Upper lobe of left lung (tissue), 6 donors: ENCODE measurements at regions not wholly inside any gene's neighbourhood (a gene's known extent, or its start where the extent isn't known, plus 50 kb on each side); places are given as distances from the start of the nearest gene placed in this dataset.

Experiments used
- ATAC-seq, 2 donors: fragments of 200-7000 bp; cut with Tn5 transposase; one replicate each; pipeline ENCODE4 v1.9.1; 2022; ENCODE audit warnings: mild to moderate bottlenecking in 2 of 2, moderate library complexity in 2 of 2; ENCODE audit not compliant: low FRiP score in 2 of 2
- DNase-seq, 2 donors: peaks; one replicate each; pipeline ENCODE4 v3.0.0-alpha.2; 2019 to 2020
- H3K27ac ChIP-seq, 4 donors: fragments of 200-600 bp; sonication (generic); one replicate each; pipeline ENCODE4 v1.5.1; 2016 to 2019
- H3K27me3 ChIP-seq, 4 donors: fragments of 200-600 bp; sonication (generic); one replicate each; pipeline ENCODE4 v1.5.1; 2017 to 2019
- H3K36me3 ChIP-seq, 4 donors: fragments of 200-600 bp; sonication (generic); one replicate each; pipeline ENCODE4 v1.5.1; 2016 to 2019
- H3K4me1 ChIP-seq, 4 donors: fragments of 200-600 bp; sonication (generic); one replicate each; pipeline ENCODE4 v1.5.1; 2018 to 2019
- H3K4me3 ChIP-seq, 4 donors: fragments of 200-600 bp; sonication (generic); one replicate each; pipeline ENCODE4 v1.5.1; 2017 to 2019; ENCODE audit warnings: mild to moderate bottlenecking in 2 of 4, moderate library complexity in 1 of 4
- H3K9me3 ChIP-seq, 4 donors: fragments of 200-600 bp; sonication (generic); one replicate each; pipeline ENCODE4 v1.5.1; 2018 to 2019
- EP300 ChIP-seq, 4 donors: sonication (generic); formaldehyde crosslinking; IDR thresholded peaks; one replicate each; pipeline ENCODE4 v1.5.1; 2017; ENCODE audit warnings: antibody characterized with exemption in 4 of 4, control low read depth in 2 of 4
- POLR2A ChIP-seq, 4 donors: fragments of 450-650 bp; IDR thresholded peaks; one replicate each; pipeline ENCODE4 v1.5.1; 2016 to 2017; ENCODE audit warnings: antibody characterized with exemption in 4 of 4, mild to moderate bottlenecking in 2 of 4
- POLR2AphosphoS5 ChIP-seq, 2 donors: sonication (generic); formaldehyde crosslinking; IDR thresholded peaks; one replicate each; pipeline ENCODE4 v1.5.1; 2017; ENCODE audit warnings: antibody characterized with exemption in 2 of 2
- WGBS, 2 donors: methylation state at CpG; one replicate each; pipeline ENCODE4 v1.1.5; 2017 to 2018; 5-methylcytosine and 5-hydroxymethylcytosine counted together
- TF ChIP-seq, protein P1 (sequence below), 6 experiments: fragments of 450-650 bp in 4 of 6; fragments of 200-600 bp in 2 of 6; sonication (generic) in 2 of 6; IDR thresholded peaks; one replicate each; pipeline ENCODE4 v1.5.1; 2016 to 2019; ENCODE audit warnings: antibody characterized with exemption in 6 of 6
- donor health status: DM: no; HTN: no; CAD: no; lungs with moderate emphysema.
- donor health status: DM: no; HTN: yes; CAD: no; lungs with severe emphysema.

DNA sequence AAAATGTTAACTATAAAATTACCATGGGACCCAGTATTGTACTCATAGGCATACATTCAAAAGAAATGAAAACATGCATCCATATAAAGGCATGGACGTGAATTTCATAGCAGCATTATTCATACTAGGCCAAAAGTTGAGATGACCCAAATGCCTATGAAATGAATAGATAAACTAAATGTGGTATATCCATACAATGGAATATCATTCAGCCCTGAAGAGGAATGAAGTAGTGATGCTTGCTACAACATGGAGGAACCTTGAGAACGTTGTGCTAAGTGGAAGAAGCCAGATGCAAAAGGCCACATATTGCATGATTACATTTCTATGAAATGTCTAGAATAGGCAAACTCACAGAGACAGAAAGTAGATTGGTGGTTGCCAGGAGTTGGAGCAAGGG lies 127.1 kb upstream of the IPO9 start:
- Histone ChIP-seq H3K4me3 (no peak overlapping the region), H3K27ac (no peak overlapping the region), H3K36me3 (no peaks in the 10 kb centered on the region), H3K4me1 (peaks cover 6 to 15% (median 13%) of the 10 kb centered on the region in 4 donors), H3K9me3 (no peaks in the 10 kb centered on the region), H3K27me3 (no peaks in the 10 kb centered on the region)
- TF ChIP-seq, protein P1, sequence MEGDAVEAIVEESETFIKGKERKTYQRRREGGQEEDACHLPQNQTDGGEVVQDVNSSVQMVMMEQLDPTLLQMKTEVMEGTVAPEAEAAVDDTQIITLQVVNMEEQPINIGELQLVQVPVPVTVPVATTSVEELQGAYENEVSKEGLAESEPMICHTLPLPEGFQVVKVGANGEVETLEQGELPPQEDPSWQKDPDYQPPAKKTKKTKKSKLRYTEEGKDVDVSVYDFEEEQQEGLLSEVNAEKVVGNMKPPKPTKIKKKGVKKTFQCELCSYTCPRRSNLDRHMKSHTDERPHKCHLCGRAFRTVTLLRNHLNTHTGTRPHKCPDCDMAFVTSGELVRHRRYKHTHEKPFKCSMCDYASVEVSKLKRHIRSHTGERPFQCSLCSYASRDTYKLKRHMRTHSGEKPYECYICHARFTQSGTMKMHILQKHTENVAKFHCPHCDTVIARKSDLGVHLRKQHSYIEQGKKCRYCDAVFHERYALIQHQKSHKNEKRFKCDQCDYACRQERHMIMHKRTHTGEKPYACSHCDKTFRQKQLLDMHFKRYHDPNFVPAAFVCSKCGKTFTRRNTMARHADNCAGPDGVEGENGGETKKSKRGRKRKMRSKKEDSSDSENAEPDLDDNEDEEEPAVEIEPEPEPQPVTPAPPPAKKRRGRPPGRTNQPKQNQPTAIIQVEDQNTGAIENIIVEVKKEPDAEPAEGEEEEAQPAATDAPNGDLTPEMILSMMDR (IDR thresholded peaks at IDR 0.05): no peak
- TF ChIP-seq EP300 (IDR thresholded peaks at IDR 0.05) (no peak), POLR2AphosphoS5 (IDR thresholded peaks at IDR 0.05) (no peak), POLR2A (IDR thresholded peaks at IDR 0.05) (no peak)
- ATAC-seq (no peak), DNase-seq (no peak)
- 91 to 95% methylated on average over 2 of the region's 2 CpGs for WGBS, 2 donors

DNA sequence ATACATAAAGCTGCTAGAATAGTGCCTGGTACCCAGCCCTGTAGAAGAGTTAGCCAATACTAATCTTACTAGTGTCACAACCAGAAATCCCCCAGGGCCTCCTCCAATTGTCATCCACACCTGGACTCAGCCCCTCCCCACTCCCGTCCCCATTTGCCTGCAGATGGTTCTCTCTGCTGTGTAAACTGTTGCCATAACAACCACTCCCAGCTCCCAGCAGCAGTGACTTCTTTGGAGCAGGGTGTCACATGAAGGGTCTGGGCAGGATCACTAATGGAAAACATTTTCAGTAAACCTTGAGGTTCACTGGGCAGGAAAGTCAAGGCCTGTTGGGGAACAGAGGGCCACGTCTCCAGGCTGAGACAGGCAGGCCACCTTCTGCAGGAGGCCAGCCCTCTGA lies 126.0 kb upstream of the IPO9 start:
- ATAC-seq (peak in 1 of 2 donors; percentile 3), DNase-seq (no peak)
- Histone ChIP-seq H3K27ac (peak overlapping the region in 2 of 4 donors; percentile 55 to 61), H3K9me3 (no peaks in the 10 kb centered on the region), H3K4me3 (no peak overlapping the region), H3K27me3 (no peaks in the 10 kb centered on the region), H3K36me3 (no peaks in the 10 kb centered on the region), H3K4me1 (peaks cover 6 to 15% (median 13%) of the 10 kb centered on the region in 4 donors)
- 53 to 65% methylated on average over 2 of the region's 2 CpGs for WGBS, 2 donors
- TF ChIP-seq POLR2A (IDR thresholded peaks at IDR 0.05) (no peak), POLR2AphosphoS5 (IDR thresholded peaks at IDR 0.05) (no peak), EP300 (IDR thresholded peaks at IDR 0.05) (no peak)
- TF ChIP-seq, protein P1 (IDR thresholded peaks at IDR 0.05): no peak

DNA sequence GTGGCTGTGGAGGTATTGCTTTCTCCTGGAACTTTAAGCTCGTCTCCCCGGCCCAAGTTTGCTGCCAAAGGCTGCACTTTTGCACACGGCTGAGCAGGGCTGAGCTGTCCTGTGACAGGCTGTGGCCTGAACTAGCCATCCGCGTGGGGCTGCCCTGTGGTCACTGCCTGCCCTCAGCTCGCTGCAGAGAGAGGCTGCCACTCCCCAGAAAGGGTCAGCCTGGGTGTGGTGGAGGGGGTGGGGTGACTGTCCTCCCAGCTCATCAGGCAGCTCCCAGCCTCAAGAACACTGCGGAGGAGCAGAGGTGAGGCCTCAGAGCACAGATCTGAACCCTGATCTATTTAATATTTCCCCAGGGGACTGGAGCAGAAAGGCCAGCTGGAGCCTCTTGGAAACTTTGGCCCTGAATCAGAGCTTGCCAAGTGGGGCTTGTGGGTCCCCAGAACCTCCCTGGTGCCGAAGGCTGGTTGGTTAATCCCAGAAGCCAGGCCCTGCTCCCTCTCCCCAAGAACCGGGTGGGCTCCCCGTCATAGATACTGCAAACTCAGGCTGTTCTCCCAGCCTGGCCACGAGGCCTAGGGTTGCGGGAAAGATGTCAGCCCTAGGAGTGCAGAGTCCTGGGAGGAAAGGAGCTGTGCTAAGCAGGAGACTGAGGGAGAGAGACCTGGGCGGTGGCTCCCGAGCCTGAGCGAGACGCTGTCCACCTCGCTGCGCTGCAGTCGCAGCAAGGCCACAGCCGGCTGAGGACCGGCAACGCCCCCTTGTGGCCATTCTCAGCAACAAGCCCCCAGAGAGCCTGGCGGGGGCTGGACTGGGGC lies 125.1 kb upstream of the IPO9 start:
- Histone ChIP-seq H3K36me3 (no peaks in the 10 kb centered on the region), H3K4me3 (no peak overlapping the region), H3K27ac (peak overlapping the region in 3 of 4 donors; percentile 27 to 61 (median 55)), H3K27me3 (no peaks in the 10 kb centered on the region), H3K4me1 (peaks cover 6 to 17% (median 13%) of the 10 kb centered on the region in 4 donors), H3K9me3 (no peaks in the 10 kb centered on the region)
- 39 to 82% methylated on average over 6 to 23 of the region's 23 CpGs for WGBS, 2 donors
- DNase-seq (peak; percentile 84 to 91), ATAC-seq (peak; percentile 93 to 94)
- TF ChIP-seq, protein P1 (IDR thresholded peaks at IDR 0.05): peak; percentile 91 to 98 (median 96)
- no peak for TF ChIP-seq EP300 (IDR thresholded peaks at IDR 0.05)

DNA sequence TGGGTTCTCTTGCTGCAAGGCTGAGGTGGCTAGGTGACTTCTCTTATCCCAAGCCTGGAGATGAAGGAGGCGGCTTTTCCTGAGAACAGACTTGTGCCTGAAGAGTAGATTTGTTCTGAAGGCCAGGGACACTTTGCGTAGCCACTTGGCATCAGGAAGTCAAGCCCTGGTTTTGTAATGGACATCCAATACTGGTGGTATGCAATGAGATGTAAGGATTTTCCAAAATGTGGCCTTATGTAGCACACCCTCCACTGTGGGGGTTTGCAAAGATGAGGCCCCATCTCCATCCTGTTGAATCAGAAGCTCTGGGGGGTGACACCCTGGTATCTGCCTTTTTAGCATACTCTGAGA lies 124.5 kb upstream of the IPO9 start:
- no peak overlapping the region for H3K27ac ChIP-seq
- H3K4me1 ChIP-seq: peaks cover 9 to 17% (median 14%) of the 10 kb centered on the region in 4 donors
- TF ChIP-seq POLR2A (IDR thresholded peaks at IDR 0.05): no peak
- TF ChIP-seq EP300 (IDR thresholded peaks at IDR 0.05): no peak
- no peak for TF ChIP-seq POLR2AphosphoS5 (IDR thresholded peaks at IDR 0.05)
- TF ChIP-seq, protein P1 (IDR thresholded peaks at IDR 0.05): peak in 1 of 6 experiments; percentile 11
- H3K9me3 ChIP-seq: no peaks in the 10 kb centered on the region
- H3K36me3 ChIP-seq: no peaks in the 10 kb centered on the region
- no peaks in the 10 kb centered on the region for H3K27me3 ChIP-seq
- WGBS, 2 donors: 41 to 100% methylated on average over 1 to 2 of the region's 2 CpGs
- no peak for DNase-seq
- no peak overlapping the region for H3K4me3 ChIP-seq
- ATAC-seq: no peak

DNA sequence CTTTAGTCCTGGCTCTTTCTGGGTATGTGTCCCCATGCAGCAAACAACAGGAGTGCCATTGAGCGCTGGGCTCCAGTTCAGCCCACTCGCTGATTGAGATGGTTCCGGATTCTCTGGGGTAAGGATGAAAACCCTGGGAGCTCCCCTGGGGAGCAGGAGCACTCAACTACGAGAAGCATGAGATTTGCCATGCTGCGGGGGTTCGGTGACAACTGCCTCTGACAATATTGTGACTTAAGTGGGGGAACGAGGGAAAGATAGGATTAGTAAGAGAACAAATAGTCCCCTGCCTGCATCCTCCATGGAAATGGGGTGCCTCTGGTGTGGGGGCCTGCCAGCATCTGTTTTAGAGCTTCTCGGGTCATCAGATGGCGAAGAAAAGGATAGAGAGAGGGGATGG lies 123.6 kb upstream of the IPO9 start:
- H3K27ac ChIP-seq: no peak overlapping the region
- peaks cover 14 to 20% (median 16%) of the 10 kb centered on the region in 4 donors for H3K4me1 ChIP-seq
- 89 to 94% methylated on average over 9 of the region's 9 CpGs for WGBS, 2 donors
- H3K27me3 ChIP-seq: no peaks in the 10 kb centered on the region
- H3K9me3 ChIP-seq: no peaks in the 10 kb centered on the region
- DNase-seq (no peak), ATAC-seq (no peak)
- TF ChIP-seq POLR2A (IDR thresholded peaks at IDR 0.05) (no peak), EP300 (IDR thresholded peaks at IDR 0.05) (no peak)
- TF ChIP-seq, protein P1 (IDR thresholded peaks at IDR 0.05): no peak
- H3K36me3 ChIP-seq: no peaks in the 10 kb centered on the region
- H3K4me3 ChIP-seq: no peak overlapping the region
